ENCODE measurements at regions not wholly inside any gene's neighbourhood (a gene's known extent, or its start where the extent isn't known, plus 50 kb on each side); places are given as distances from the start of the nearest gene placed in this dataset.

GRCh38 chr2:5803547-5803946 lies 111.4 kb downstream of the SOX11 start:
- TF ChIP-seq CTCF (IDR thresholded peaks at IDR 0.05) (no peak), EZH2phosphoT487 (IDR thresholded peaks at IDR 0.05) (no peak), EZH2 (IDR thresholded peaks at IDR 0.05) (no peak)

All from neural progenitor cell (in vitro differentiated cells).